PC-9 (cell line): ENCODE measurements at regions not wholly inside any gene's neighbourhood (a gene's known extent, or its start where the extent isn't known, plus 50 kb on each side); places are given as distances from the start of the nearest gene placed in this dataset.

Experiments
- BruUV-seq: library from RNA; stranded (reverse); fragments of 400-500 nt; replicated peaks from 2 replicates; lab custom pipeline; 2021; lab: Mats Ljungman, UMichigan
- CTCF ChIA-PET: fragments of 300-600 bp; sonication (Branson Sonifier 250); formaldehyde crosslinking; loops from one replicate; lab custom pipeline; 2022; ENCODE audit warnings: antibody characterized with exemption; lab: Charles Lee
- POLR2A ChIA-PET: fragments of 300-600 bp; sonication (Branson Sonifier 250); formaldehyde crosslinking; loops from one replicate; lab custom pipeline; 2022; ENCODE audit warnings: antibody characterized with exemption; ENCODE audit not compliant: unreplicated experiment; lab: Charles Lee
- DNase-seq, 2 experiments: peaks; one replicate each; pipeline versions ENCODE4 v3.0.0 to v3.0.0-alpha.2; 2015 to 2022; ENCODE audit warnings: mixed read lengths in 1 of 2
- H2AFZ ChIP-seq: fragments of 200-600 bp; sonication (generic); 2 replicates; pipeline ENCODE4 v1.8.1; 2017; ENCODE audit warnings: antibody characterized with exemption
- H3F3A ChIP-seq: fragments of 200-600 bp; sonication (generic); 2 replicates; pipeline ENCODE4 v1.8.1; 2017; ENCODE audit warnings: antibody characterized with exemption, mild to moderate bottlenecking, low read depth; ENCODE audit not compliant: insufficient read depth
- H3K27ac ChIP-seq: fragments of 200-600 bp; sonication (generic); 2 replicates; pipeline ENCODE4 v1.6.1; 2016; ENCODE audit warnings: mixed run types
- H3K27me3 ChIP-seq: fragments of 200-600 bp; sonication (generic); 2 replicates; pipeline ENCODE4 v1.6.1; 2016; ENCODE audit warnings: low read depth, mixed run types; ENCODE audit not compliant: insufficient read depth
- H3K36me3 ChIP-seq: fragments of 200-600 bp; sonication (generic); 2 replicates; pipeline ENCODE4 v1.6.1; 2016; ENCODE audit warnings: low read depth, mixed run types
- H3K4me1 ChIP-seq: fragments of 200-600 bp; sonication (generic); replicated peaks from 2 replicates; pipeline ENCODE4 v1.6.1; 2016; ENCODE audit warnings: mixed run types; ENCODE audit not compliant: insufficient read depth
- H3K4me2 ChIP-seq: fragments of 200-600 bp; sonication (generic); 2 replicates; pipeline ENCODE4 v1.6.1; 2017; ENCODE audit warnings: mixed run types
- H3K4me3 ChIP-seq: fragments of 200-600 bp; sonication (generic); 2 replicates; pipeline ENCODE4 v1.6.1; 2016; ENCODE audit warnings: mixed run types
- H3K79me2 ChIP-seq: fragments of 200-600 bp; sonication (generic); 2 replicates; pipeline ENCODE4 v1.6.1; 2017; ENCODE audit warnings: low read depth, mixed run types
- H3K9me2 ChIP-seq: fragments of 200-600 bp; sonication (generic); 2 replicates; pipeline ENCODE4 v1.8.1; 2017; ENCODE audit warnings: mild to moderate bottlenecking; ENCODE audit not compliant: insufficient read depth
- H3K9me3 ChIP-seq: fragments of 200-600 bp; sonication (generic); 2 replicates; pipeline ENCODE4 v1.8.1; 2016; ENCODE audit warnings: low read depth; ENCODE audit not compliant: insufficient read depth
- H4K20me1 ChIP-seq: fragments of 200-600 bp; sonication (generic); 2 replicates; pipeline ENCODE4 v1.8.1; 2017; ENCODE audit not compliant: insufficient read depth
- EZH2 ChIP-seq: fragments of 200-600 bp; sonication (generic); IDR thresholded peaks from 2 replicates; pipeline ENCODE4 v1.8.0; 2017; ENCODE audit warnings: antibody characterized with exemption, low read depth
- intact Hi-C: fragments of 100-400 bp; cut with micrococcal nuclease; formaldehyde crosslinking; loops from one replicate; pipeline ENCODE4 v1.10.0; 2022; ENCODE audit not compliant: unreplicated experiment
- TF ChIP-seq, protein P1 (sequence below): fragments of 200-600 bp; sonication (generic); conservative IDR thresholded peaks from 2 replicates; pipeline ENCODE4 v1.6.1; 2017; ENCODE audit warnings: mixed run types, antibody characterized with exemption, mild to moderate bottlenecking, moderate library complexity

DNA sequence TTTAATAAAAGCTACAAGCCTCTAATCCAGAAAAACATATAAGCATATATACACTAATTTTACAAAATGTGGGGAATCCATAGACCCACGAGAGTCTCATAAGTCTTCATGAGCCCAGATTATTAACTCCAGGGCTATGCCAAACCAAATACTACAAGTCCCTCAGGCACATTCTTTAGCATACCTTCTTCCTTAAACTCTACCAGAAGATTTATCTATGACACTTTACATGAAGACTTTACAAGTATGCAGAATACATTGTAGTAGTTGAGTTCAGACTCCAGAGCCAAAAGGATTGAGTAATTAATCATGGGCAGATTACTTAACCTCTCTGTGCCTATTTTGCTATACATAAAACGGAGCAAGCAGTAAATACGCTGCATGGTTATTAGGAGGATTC is 793.7 kb upstream of the ADGRL2 start:
- no peak for DNase-seq
- intact Hi-C loops, result no loop called here
- H3K27me3 ChIP-seq, result no peaks in the 10 kb centered on the region
- BruUV-seq, result no TSS peak
- H2AFZ ChIP-seq, result no peak overlapping the region
- TF ChIP-seq EZH2, result no peak
- TF ChIP-seq, protein P1, sequence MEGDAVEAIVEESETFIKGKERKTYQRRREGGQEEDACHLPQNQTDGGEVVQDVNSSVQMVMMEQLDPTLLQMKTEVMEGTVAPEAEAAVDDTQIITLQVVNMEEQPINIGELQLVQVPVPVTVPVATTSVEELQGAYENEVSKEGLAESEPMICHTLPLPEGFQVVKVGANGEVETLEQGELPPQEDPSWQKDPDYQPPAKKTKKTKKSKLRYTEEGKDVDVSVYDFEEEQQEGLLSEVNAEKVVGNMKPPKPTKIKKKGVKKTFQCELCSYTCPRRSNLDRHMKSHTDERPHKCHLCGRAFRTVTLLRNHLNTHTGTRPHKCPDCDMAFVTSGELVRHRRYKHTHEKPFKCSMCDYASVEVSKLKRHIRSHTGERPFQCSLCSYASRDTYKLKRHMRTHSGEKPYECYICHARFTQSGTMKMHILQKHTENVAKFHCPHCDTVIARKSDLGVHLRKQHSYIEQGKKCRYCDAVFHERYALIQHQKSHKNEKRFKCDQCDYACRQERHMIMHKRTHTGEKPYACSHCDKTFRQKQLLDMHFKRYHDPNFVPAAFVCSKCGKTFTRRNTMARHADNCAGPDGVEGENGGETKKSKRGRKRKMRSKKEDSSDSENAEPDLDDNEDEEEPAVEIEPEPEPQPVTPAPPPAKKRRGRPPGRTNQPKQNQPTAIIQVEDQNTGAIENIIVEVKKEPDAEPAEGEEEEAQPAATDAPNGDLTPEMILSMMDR, result no peak
- H3K4me2 ChIP-seq, result no peak overlapping the region
- peaks cover under 1% of the 10 kb centered on the region; the same call in 1 of the 2 replicates for H3K9me3 ChIP-seq
- ChIA-PET POLR2A (no interaction called here), CTCF (no interaction called here)
- H4K20me1 ChIP-seq, result no peaks in the 10 kb centered on the region
- H3F3A ChIP-seq, result no peaks in the 10 kb centered on the region
- no peaks in the 10 kb centered on the region for H3K4me1 ChIP-seq
- no peak overlapping the region for H3K4me3 ChIP-seq
- no peak overlapping the region for H3K27ac ChIP-seq
- no peaks in the 10 kb centered on the region for H3K79me2 ChIP-seq
- no peaks in the 10 kb centered on the region for H3K9me2 ChIP-seq
- no peaks in the 10 kb centered on the region for H3K36me3 ChIP-seq

DNA sequence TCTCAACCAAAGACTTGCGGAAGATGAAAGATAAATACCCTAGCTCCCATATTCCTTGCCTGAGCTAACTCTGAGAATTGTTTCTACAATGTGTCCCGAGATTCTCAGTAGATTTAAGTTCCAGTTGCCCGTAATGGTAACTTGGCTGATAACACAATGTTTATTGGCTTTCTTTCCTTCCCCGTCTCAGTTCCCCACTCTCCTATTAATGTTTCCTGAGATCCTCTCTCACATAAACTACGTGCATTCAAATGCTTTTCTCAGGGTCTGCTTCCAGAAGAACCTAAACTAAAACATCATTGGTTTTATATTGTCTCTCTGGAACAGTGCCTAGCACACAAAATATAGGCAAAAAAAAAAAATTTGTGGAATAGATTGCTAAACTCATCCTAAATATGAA is 794.2 kb upstream of the ADGRL2 start:
- H3K4me1 ChIP-seq, result no peaks in the 10 kb centered on the region
- no peak for TF ChIP-seq EZH2
- TF ChIP-seq, protein P1, result no peak
- ChIA-PET CTCF (no interaction called here), POLR2A (no interaction called here)
- no peaks in the 10 kb centered on the region for H3K9me2 ChIP-seq
- BruUV-seq, result no TSS peak
- H3K27ac ChIP-seq, result no peak overlapping the region
- H3K27me3 ChIP-seq, result no peaks in the 10 kb centered on the region
- DNase-seq, result no peak
- H3K4me3 ChIP-seq, result no peak overlapping the region
- H4K20me1 ChIP-seq, result no peaks in the 10 kb centered on the region
- no peaks in the 10 kb centered on the region for H3K36me3 ChIP-seq
- intact Hi-C loops, result no loop called here
- peaks cover 5% of the 10 kb centered on the region; the same call in 1 of the 2 replicates for H3K9me3 ChIP-seq
- no peak overlapping the region for H2AFZ ChIP-seq
- H3F3A ChIP-seq, result no peaks in the 10 kb centered on the region
- H3K4me2 ChIP-seq, result no peak overlapping the region
- H3K79me2 ChIP-seq, result no peaks in the 10 kb centered on the region

DNA sequence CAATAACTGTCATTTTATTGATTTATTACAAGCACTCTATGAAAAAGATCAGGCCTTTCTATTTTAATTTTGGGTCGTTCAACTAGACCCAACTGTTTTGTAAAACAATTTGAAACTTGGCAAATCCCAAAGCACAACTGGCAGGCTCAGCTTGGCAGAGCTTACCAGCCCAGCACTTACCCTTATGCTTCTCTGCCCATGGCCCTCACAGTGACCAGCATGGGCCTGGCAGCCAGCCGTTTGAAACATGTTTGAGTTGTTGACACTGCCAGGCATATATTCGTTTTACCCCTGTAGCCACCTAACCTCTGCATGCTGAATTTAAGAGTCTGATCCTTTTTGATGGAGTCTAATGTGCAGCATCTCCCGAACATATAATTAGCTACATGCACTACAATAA is 796.7 kb upstream of the ADGRL2 start:
- no peak overlapping the region for H3K27ac ChIP-seq
- H3K9me3 ChIP-seq, result peaks cover 15% of the 10 kb centered on the region; the same call in 1 of the 2 replicates
- no peak for DNase-seq
- H3F3A ChIP-seq, result no peaks in the 10 kb centered on the region
- no TSS peak for BruUV-seq
- H3K4me1 ChIP-seq, result no peaks in the 10 kb centered on the region
- no peaks in the 10 kb centered on the region for H3K36me3 ChIP-seq
- ChIA-PET POLR2A (no interaction called here), CTCF (no interaction called here)
- H2AFZ ChIP-seq, result no peak overlapping the region
- no peaks in the 10 kb centered on the region for H3K9me2 ChIP-seq
- H3K4me3 ChIP-seq, result no peak overlapping the region
- no peak overlapping the region for H3K4me2 ChIP-seq
- H3K27me3 ChIP-seq, result no peaks in the 10 kb centered on the region
- intact Hi-C loops, result no loop called here
- H3K79me2 ChIP-seq, result no peaks in the 10 kb centered on the region
- TF ChIP-seq, protein P1, result no peak
- TF ChIP-seq EZH2, result no peak
- no peaks in the 10 kb centered on the region for H4K20me1 ChIP-seq
